Ovary (tissue), 7 donors: ENCODE measurements at regions not wholly inside any gene's neighbourhood (a gene's known extent, or its start where the extent isn't known, plus 50 kb on each side); places are given as distances from the start of the nearest gene placed in this dataset.

Experiments used
- DNase-seq, 5 donors: peaks; one replicate each; pipeline ENCODE4 v3.0.0-alpha.2; 2019 to 2020
- H3K27ac ChIP-seq, 2 donors: fragments of 200-600 bp; one replicate each; pipeline versions ENCODE4 v1.5.1 to v1.8.0; 2019 to 2022
- H3K27me3 ChIP-seq: fragments of 200-600 bp; one replicate; pipeline ENCODE4 v1.8.0; 2022
- H3K36me3 ChIP-seq: fragments of 200-600 bp; sonication (generic); one replicate; pipeline ENCODE4 v1.5.1; 2019
- H3K4me1 ChIP-seq: one replicate; pipeline ENCODE4 v1.8.1; 2013; ENCODE audit warnings: mild to moderate bottlenecking, moderate library complexity; ENCODE audit not compliant: insufficient read depth
- H3K4me3 ChIP-seq: fragments of 200-600 bp; sonication (generic); one replicate; pipeline ENCODE4 v1.5.1; 2017
- H3K9me3 ChIP-seq, 2 donors: fragments of 200-600 bp in 1 of 2; sonication (generic) in 1 of 2; one replicate each; pipeline versions ENCODE4 v1.5.1 to v1.8.1; 2013 to 2019; ENCODE audit warnings: mild to moderate bottlenecking in 1 of 2, moderate library complexity in 1 of 2
- CTCF ChIP-seq, 3 donors: fragments of 450-650 bp in 2 of 3; fragments of 200-600 bp in 1 of 3; IDR thresholded peaks; one replicate each; pipeline versions ENCODE4 v1.5.1 to v1.8.0; 2016 to 2022; ENCODE audit warnings: antibody characterized with exemption in 3 of 3, mild to moderate bottlenecking in 1 of 3
- EP300 ChIP-seq: sonication (generic); formaldehyde crosslinking; IDR thresholded peaks from one replicate; pipeline ENCODE4 v1.6.1; 2017; ENCODE audit warnings: antibody characterized with exemption
- POLR2A ChIP-seq: fragments of 450-650 bp; IDR thresholded peaks from one replicate; pipeline ENCODE4 v1.6.1; 2017; ENCODE audit warnings: antibody characterized with exemption, mild to moderate bottlenecking, moderate library complexity
- WGBS, 3 donors: extraction: QIAGEN DNeasy Blood & Tissue Kit in 1 of 3; methylation state at CpG; one replicate each; pipeline versions ENCODE4 v1.1.5 to v1.1.7; 2013 to 2017; 5-methylcytosine and 5-hydroxymethylcytosine counted together
- intact Hi-C, 4 donors: fragments of 100-400 bp; cut with DNase I; formaldehyde crosslinking; loops; one replicate each; pipeline versions ENCODE4 v1.11.0 to v1.15.1; 2022 to 2023
- donor health status: DM: no; HTN: no; CAD: no; lungs with moderate emphysema.
- donor health status: DM: no; HTN: no; CAD: no.
- donor health status: Bipolar disorder and iron deficiency.
- donor health status: DM: no; HTN: no; CAD: no.
- donor health status: DM: yes; HTN: yes; CAD: no.

- TF ChIP-seq CTCF (IDR thresholded peaks at IDR 0.05): no peak
- no peak for TF ChIP-seq EP300
- no peak for TF ChIP-seq POLR2A
- no peak for DNase-seq
- WGBS, 3 donors: 85 to 89% (median 89%) methylated on average over 21 of the region's 21 CpGs
These were observed 316.0 kb downstream of the QKI start for GRCh38 chr6:163730246-163731210.

GRCh38 chr6:163729127-163729872 is 314.8 kb downstream of the QKI start:
- H3K9me3 ChIP-seq: no peaks in the 10 kb centered on the region
- TF ChIP-seq EP300 (no peak), CTCF (IDR thresholded peaks at IDR 0.05) (no peak), POLR2A (no peak)

More at GRCh38 chr6:163730246-163731210, 316.0 kb downstream of the QKI start:
- intact Hi-C loops: no loop called here
- no peaks in the 10 kb centered on the region for H3K27me3 ChIP-seq
- H3K4me3 ChIP-seq: no peak overlapping the region
- H3K27ac ChIP-seq: no peak overlapping the region
- no peaks in the 10 kb centered on the region for H3K4me1 ChIP-seq
- no peaks in the 10 kb centered on the region for H3K36me3 ChIP-seq
- H3K9me3 ChIP-seq: no peaks in the 10 kb centered on the region

GRCh38 chr6:163728442-163729126 is 314.1 kb downstream of the QKI start:
- 89 to 92% (median 90%) methylated on average over 13 of the region's 13 CpGs for WGBS, 3 donors
- H3K27ac ChIP-seq: no peak overlapping the region
- intact Hi-C loops: no loop called here
- H3K27me3 ChIP-seq: no peaks in the 10 kb centered on the region
- H3K36me3 ChIP-seq: no peaks in the 10 kb centered on the region
- no peak for DNase-seq
- H3K4me1 ChIP-seq: no peaks in the 10 kb centered on the region
- TF ChIP-seq CTCF (IDR thresholded peaks at IDR 0.05) (no peak), EP300 (no peak), POLR2A (no peak)
- H3K4me3 ChIP-seq: no peak overlapping the region
- H3K9me3 ChIP-seq: no peaks in the 10 kb centered on the region

More at GRCh38 chr6:163729127-163729872, 314.8 kb downstream of the QKI start:
- intact Hi-C loops: no loop called here
- DNase-seq: no peak
- H3K4me3 ChIP-seq: no peak overlapping the region
- 80 to 85% (median 85%) methylated on average over 16 of the region's 16 CpGs for WGBS, 3 donors
- H3K27ac ChIP-seq: no peak overlapping the region
- H3K36me3 ChIP-seq: no peaks in the 10 kb centered on the region
- H3K27me3 ChIP-seq: no peaks in the 10 kb centered on the region
- no peaks in the 10 kb centered on the region for H3K4me1 ChIP-seq

- H3K4me3 ChIP-seq: no peak overlapping the region
- H3K4me1 ChIP-seq: no peaks in the 10 kb centered on the region
- no peak overlapping the region for H3K27ac ChIP-seq
- TF ChIP-seq EP300 (no peak), CTCF (IDR thresholded peaks at IDR 0.05) (no peak), POLR2A (no peak)
- DNase-seq: no peak
- H3K27me3 ChIP-seq: no peaks in the 10 kb centered on the region
- no peaks in the 10 kb centered on the region for H3K36me3 ChIP-seq
- intact Hi-C loops: no loop called here
- no peaks in the 10 kb centered on the region for H3K9me3 ChIP-seq
- WGBS, 3 donors: 88 to 89% (median 89%) methylated on average over 14 of the region's 14 CpGs
These were observed 311.6 kb downstream of the QKI start for GRCh38 chr6:163726037-163726695.
